SK-N-SH treated with all-trans-retinoic acid at 6 μM for 48 hours (cell line): ENCODE measurements at regions not wholly inside any gene's neighbourhood (a gene's known extent, or its start where the extent isn't known, plus 50 kb on each side); places are given as distances from the start of the nearest gene placed in this dataset.

ENCODE experiments used
- ATAC-seq: fragments of 200-7000 bp; cut with Tn5 transposase; 3 replicates; pipeline ENCODE4 v1.9.1; 2020; ENCODE audit warnings: mild to moderate bottlenecking, moderate library complexity
- ARNTL ChIP-seq: fragments of 450-650 bp; formaldehyde crosslinking; IDR thresholded peaks from 2 replicates; pipeline ENCODE4 v1.5.0; 2020; ENCODE audit warnings: low read depth, mild to moderate bottlenecking, moderate library complexity, borderline replicate concordance
- BACH2 ChIP-seq: fragments of 250-450 bp; sonication (Bioruptor Pico); IDR thresholded peaks from 2 replicates; pipeline ENCODE4 v1.9.0; 2021; ENCODE audit warnings: mild to moderate bottlenecking, borderline replicate concordance
- CREB5 ChIP-seq: fragments of 250-450 bp; sonication (Bioruptor Pico); IDR thresholded peaks from 2 replicates; pipeline ENCODE4 v1.5.1; 2020; ENCODE audit warnings: low read depth, mild to moderate bottlenecking, moderate library complexity
- CSDC2 ChIP-seq: fragments of 250-450 bp; sonication (Bioruptor Pico); IDR thresholded peaks from 2 replicates; pipeline ENCODE4 v1.5.0; 2020; ENCODE audit warnings: mild to moderate bottlenecking, moderate library complexity
- ESRRG ChIP-seq: fragments of 250-450 bp; sonication (Bioruptor Pico); IDR thresholded peaks from 2 replicates; pipeline ENCODE4 v1.6.1; 2021; ENCODE audit warnings: mild to moderate bottlenecking
- ISL1 ChIP-seq: fragments of 250-450 bp; sonication (Bioruptor Pico); IDR thresholded peaks from 2 replicates; pipeline ENCODE4 v2.1.2; 2022; ENCODE audit warnings: mild to moderate bottlenecking, moderate library complexity
- OSR1 ChIP-seq: fragments of 250-450 bp; sonication (Bioruptor Pico); IDR thresholded peaks from 2 replicates; pipeline ENCODE4 v1.8.0; 2022; ENCODE audit warnings: moderate library complexity, mild to moderate bottlenecking, inconsistent platforms
- PPARA ChIP-seq: fragments of 250-450 bp; sonication (Bioruptor Pico); IDR thresholded peaks from 2 replicates; pipeline ENCODE4 v1.5.0; 2020; ENCODE audit warnings: mild to moderate bottlenecking, borderline replicate concordance
- RARB ChIP-seq: fragments of 250-450 bp; sonication (Bioruptor Pico); IDR thresholded peaks from 2 replicates; pipeline ENCODE4 v1.8.0; 2021; ENCODE audit warnings: mild to moderate bottlenecking, moderate library complexity
- SNAI2 ChIP-seq: fragments of 250-450 bp; sonication (Bioruptor Pico); IDR thresholded peaks from 2 replicates; pipeline ENCODE4 v1.5.0; 2020; ENCODE audit warnings: mild to moderate bottlenecking, moderate library complexity
- TCF4 ChIP-seq: fragments of 250-450 bp; sonication (Bioruptor Pico); IDR thresholded peaks from 2 replicates; pipeline ENCODE4 v1.8.0; 2021; ENCODE audit warnings: mild to moderate bottlenecking, moderate library complexity, borderline replicate concordance
- TOX ChIP-seq: fragments of 250-450 bp; sonication (Bioruptor Pico); IDR thresholded peaks from 2 replicates; pipeline ENCODE4 v1.8.0; 2021; ENCODE audit warnings: mild to moderate bottlenecking, moderate library complexity, borderline replicate concordance
- TSHZ2 ChIP-seq: fragments of 250-450 bp; sonication (Bioruptor Pico); IDR thresholded peaks from 2 replicates; pipeline ENCODE4 v1.5.0; 2020; ENCODE audit warnings: mild to moderate bottlenecking, moderate library complexity
- ZFP30 ChIP-seq: fragments of 450-650 bp; formaldehyde crosslinking; IDR thresholded peaks from 2 replicates; pipeline ENCODE4 v1.5.0; 2022; ENCODE audit warnings: mild to moderate bottlenecking, moderate library complexity
- ZNF565 ChIP-seq: fragments of 450-650 bp; formaldehyde crosslinking; conservative IDR thresholded peaks from 2 replicates; pipeline ENCODE4 v1.5.0; 2020; ENCODE audit warnings: low read depth, mild to moderate bottlenecking, moderate library complexity
- ZNF70 ChIP-seq: fragments of 450-650 bp; formaldehyde crosslinking; IDR thresholded peaks from 2 replicates; pipeline ENCODE4 v1.5.0; 2020; ENCODE audit warnings: mild to moderate bottlenecking, moderate library complexity
- ZNF8 ChIP-seq: fragments of 450-650 bp; formaldehyde crosslinking; IDR thresholded peaks from 2 replicates; pipeline ENCODE4 v1.5.0; 2020; ENCODE audit warnings: mild to moderate bottlenecking, moderate library complexity
- TF ChIP-seq, protein P1 (sequence below): fragments of 250-450 bp; sonication (Bioruptor Pico); IDR thresholded peaks from 2 replicates; pipeline ENCODE4 v1.5.1; 2021; ENCODE audit warnings: mild to moderate bottlenecking, moderate library complexity
- TF ChIP-seq, protein P2 (sequence below): fragments of 250-450 bp; sonication (Bioruptor Pico); IDR thresholded peaks from 2 replicates; pipeline ENCODE4 v1.8.0; 2021; ENCODE audit warnings: low read depth, mild to moderate bottlenecking, moderate library complexity, borderline replicate concordance
- TF ChIP-seq, protein P3 (sequence below): fragments of 250-450 bp; sonication (Bioruptor Pico); IDR thresholded peaks from 2 replicates; pipeline ENCODE4 v1.8.0; 2020; ENCODE audit warnings: mild to moderate bottlenecking, moderate library complexity, borderline replicate concordance

DNA sequence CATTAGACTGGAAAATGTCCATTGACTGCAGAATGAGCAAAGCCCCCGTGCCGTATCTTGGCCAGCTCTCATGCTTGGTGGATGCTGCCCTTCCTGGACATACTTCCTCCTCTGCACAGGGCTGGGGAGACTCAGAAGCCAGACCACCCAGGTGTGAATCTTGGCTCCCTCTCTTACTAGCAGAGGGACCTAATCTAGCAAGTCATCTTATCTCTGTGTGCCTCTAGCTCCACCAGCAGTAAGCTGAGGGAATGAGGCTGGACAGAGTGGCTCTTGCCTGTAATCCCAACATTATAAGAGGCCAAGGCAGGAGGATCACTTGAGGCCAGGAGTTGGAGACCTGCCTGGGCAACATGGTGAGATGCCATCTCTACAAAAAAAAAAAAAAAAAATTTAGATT, 173.8 kb upstream of the GHITM start:
- TF ChIP-seq TSHZ2 (no peak), RARB (CRISPR knock-in tag) (no peak), BACH2 (CRISPR knock-in tag) (no peak), CSDC2 (CRISPR knock-in tag) (no peak), TOX (CRISPR knock-in tag) (no peak), CREB5 (CRISPR knock-in tag) (no peak), ZNF8 (CRISPR knock-in tag) (no peak), SNAI2 (CRISPR knock-in tag) (no peak), ZNF70 (CRISPR knock-in tag) (no peak), TCF4 (CRISPR knock-in tag) (no peak), ESRRG (no peak), ZFP30 (CRISPR knock-in tag) (no peak), ARNTL (CRISPR knock-in tag) (no peak)
- TF ChIP-seq, protein P1, sequence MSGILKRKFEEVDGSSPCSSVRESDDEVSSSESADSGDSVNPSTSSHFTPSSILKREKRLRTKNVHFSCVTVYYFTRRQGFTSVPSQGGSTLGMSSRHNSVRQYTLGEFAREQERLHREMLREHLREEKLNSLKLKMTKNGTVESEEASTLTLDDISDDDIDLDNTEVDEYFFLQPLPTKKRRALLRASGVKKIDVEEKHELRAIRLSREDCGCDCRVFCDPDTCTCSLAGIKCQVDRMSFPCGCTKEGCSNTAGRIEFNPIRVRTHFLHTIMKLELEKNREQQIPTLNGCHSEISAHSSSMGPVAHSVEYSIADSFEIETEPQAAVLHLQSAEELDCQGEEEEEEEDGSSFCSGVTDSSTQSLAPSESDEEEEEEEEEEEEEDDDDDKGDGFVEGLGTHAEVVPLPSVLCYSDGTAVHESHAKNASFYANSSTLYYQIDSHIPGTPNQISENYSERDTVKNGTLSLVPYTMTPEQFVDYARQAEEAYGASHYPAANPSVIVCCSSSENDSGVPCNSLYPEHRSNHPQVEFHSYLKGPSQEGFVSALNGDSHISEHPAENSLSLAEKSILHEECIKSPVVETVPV (CRISPR knock-in tag), result no peak
- no peak for ATAC-seq

GRCh38 chr10:83968052-83968451, 171.3 kb upstream of the GHITM start:
- TF ChIP-seq ARNTL (CRISPR knock-in tag), result no peak
- no peak for TF ChIP-seq ZNF565 (CRISPR knock-in tag)
- TF ChIP-seq ZNF8 (CRISPR knock-in tag), result no peak
- TF ChIP-seq ISL1 (CRISPR knock-in tag), result no peak
- no peak for TF ChIP-seq SNAI2 (CRISPR knock-in tag)
- TF ChIP-seq TOX (CRISPR knock-in tag), result no peak
- TF ChIP-seq ESRRG, result no peak
- TF ChIP-seq OSR1 (CRISPR knock-in tag), result no peak
- TF ChIP-seq TCF4 (CRISPR knock-in tag), result no peak
- TF ChIP-seq, protein P2, sequence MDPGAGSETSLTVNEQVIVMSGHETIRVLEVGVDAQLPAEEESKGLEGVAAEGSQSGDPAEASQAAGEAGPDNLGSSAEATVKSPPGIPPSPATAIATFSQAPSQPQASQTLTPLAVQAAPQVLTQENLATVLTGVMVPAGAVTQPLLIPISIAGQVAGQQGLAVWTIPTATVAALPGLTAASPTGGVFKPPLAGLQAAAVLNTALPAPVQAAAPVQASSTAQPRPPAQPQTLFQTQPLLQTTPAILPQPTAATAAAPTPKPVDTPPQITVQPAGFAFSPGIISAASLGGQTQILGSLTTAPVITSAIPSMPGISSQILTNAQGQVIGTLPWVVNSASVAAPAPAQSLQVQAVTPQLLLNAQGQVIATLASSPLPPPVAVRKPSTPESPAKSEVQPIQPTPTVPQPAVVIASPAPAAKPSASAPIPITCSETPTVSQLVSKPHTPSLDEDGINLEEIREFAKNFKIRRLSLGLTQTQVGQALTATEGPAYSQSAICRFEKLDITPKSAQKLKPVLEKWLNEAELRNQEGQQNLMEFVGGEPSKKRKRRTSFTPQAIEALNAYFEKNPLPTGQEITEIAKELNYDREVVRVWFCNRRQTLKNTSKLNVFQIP (CRISPR knock-in tag), result no peak
- TF ChIP-seq ZNF70 (CRISPR knock-in tag), result no peak
- TF ChIP-seq RARB (CRISPR knock-in tag), result no peak
- TF ChIP-seq, protein P3, sequence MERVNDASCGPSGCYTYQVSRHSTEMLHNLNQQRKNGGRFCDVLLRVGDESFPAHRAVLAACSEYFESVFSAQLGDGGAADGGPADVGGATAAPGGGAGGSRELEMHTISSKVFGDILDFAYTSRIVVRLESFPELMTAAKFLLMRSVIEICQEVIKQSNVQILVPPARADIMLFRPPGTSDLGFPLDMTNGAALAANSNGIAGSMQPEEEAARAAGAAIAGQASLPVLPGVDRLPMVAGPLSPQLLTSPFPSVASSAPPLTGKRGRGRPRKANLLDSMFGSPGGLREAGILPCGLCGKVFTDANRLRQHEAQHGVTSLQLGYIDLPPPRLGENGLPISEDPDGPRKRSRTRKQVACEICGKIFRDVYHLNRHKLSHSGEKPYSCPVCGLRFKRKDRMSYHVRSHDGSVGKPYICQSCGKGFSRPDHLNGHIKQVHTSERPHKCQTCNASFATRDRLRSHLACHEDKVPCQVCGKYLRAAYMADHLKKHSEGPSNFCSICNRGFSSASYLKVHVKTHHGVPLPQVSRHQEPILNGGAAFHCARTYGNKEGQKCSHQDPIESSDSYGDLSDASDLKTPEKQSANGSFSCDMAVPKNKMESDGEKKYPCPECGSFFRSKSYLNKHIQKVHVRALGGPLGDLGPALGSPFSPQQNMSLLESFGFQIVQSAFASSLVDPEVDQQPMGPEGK, result no peak
- TF ChIP-seq ZFP30 (CRISPR knock-in tag), result no peak
- no peak for TF ChIP-seq CREB5 (CRISPR knock-in tag)
- no peak for TF ChIP-seq CSDC2 (CRISPR knock-in tag)
- TF ChIP-seq PPARA (CRISPR knock-in tag), result no peak
- ATAC-seq, result no peak
